ENCODE measurements at regions not wholly inside any gene's neighbourhood (a gene's known extent, or its start where the extent isn't known, plus 50 kb on each side); places are given as distances from the start of the nearest gene placed in this dataset.

- TF ChIP-seq, protein P1, sequence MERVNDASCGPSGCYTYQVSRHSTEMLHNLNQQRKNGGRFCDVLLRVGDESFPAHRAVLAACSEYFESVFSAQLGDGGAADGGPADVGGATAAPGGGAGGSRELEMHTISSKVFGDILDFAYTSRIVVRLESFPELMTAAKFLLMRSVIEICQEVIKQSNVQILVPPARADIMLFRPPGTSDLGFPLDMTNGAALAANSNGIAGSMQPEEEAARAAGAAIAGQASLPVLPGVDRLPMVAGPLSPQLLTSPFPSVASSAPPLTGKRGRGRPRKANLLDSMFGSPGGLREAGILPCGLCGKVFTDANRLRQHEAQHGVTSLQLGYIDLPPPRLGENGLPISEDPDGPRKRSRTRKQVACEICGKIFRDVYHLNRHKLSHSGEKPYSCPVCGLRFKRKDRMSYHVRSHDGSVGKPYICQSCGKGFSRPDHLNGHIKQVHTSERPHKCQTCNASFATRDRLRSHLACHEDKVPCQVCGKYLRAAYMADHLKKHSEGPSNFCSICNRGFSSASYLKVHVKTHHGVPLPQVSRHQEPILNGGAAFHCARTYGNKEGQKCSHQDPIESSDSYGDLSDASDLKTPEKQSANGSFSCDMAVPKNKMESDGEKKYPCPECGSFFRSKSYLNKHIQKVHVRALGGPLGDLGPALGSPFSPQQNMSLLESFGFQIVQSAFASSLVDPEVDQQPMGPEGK (CRISPR knock-in tag; IDR thresholded peaks at IDR 0.05; ENCODE audit: borderline replicate concordance) = no peak
- no peak for TF ChIP-seq PPARA (CRISPR knock-in tag; IDR thresholded peaks at IDR 0.05; ENCODE audit: borderline replicate concordance)
- no peak for TF ChIP-seq ZNF70 (CRISPR knock-in tag; IDR thresholded peaks at IDR 0.05)
These were observed 57.7 kb upstream of the HIVEP2 start (continued) for GRCh38 chr6:143002686-143003085.

GRCh38 chr6:143003676-143004075, 57.0 kb upstream of the AIG1 start:
- no peak for TF ChIP-seq OSR1 (CRISPR knock-in tag; IDR thresholded peaks at IDR 0.05)
- TF ChIP-seq ZNF8 (CRISPR knock-in tag; IDR thresholded peaks at IDR 0.05) = no peak
- no peak for TF ChIP-seq ZFP3 (CRISPR knock-in tag; IDR thresholded peaks at IDR 0.05)
- TF ChIP-seq ZNF70 (CRISPR knock-in tag; IDR thresholded peaks at IDR 0.05) = no peak
- no peak for TF ChIP-seq ARNTL (CRISPR knock-in tag; IDR thresholded peaks at IDR 0.05; ENCODE audit: borderline replicate concordance, low read depth)
- no peak for TF ChIP-seq POU6F1 (CRISPR knock-in tag; IDR thresholded peaks at IDR 0.05; ENCODE audit: borderline replicate concordance, low read depth)
- no peak for TF ChIP-seq TOX (CRISPR knock-in tag; IDR thresholded peaks at IDR 0.05; ENCODE audit: borderline replicate concordance)
- no peak for TF ChIP-seq ZFP30 (CRISPR knock-in tag; IDR thresholded peaks at IDR 0.05)
- TF ChIP-seq ISL1 (CRISPR knock-in tag; IDR thresholded peaks at IDR 0.05) = no peak
- TF ChIP-seq GLIS3 (CRISPR knock-in tag; IDR thresholded peaks at IDR 0.05) = no peak
- TF ChIP-seq PPARA (CRISPR knock-in tag; IDR thresholded peaks at IDR 0.05; ENCODE audit: borderline replicate concordance) = no peak
- ATAC-seq = no peak

- ATAC-seq = no peak
- TF ChIP-seq ZNF565 (CRISPR knock-in tag; conservative IDR thresholded peaks at IDR 0.05; ENCODE audit: low read depth) (no peak), ZNF70 (CRISPR knock-in tag; IDR thresholded peaks at IDR 0.05) (no peak), ZNF8 (CRISPR knock-in tag; IDR thresholded peaks at IDR 0.05) (no peak), CSDC2 (CRISPR knock-in tag; IDR thresholded peaks at IDR 0.05) (no peak), CSRNP3 (CRISPR knock-in tag; IDR thresholded peaks at IDR 0.05) (no peak), POU6F1 (CRISPR knock-in tag; IDR thresholded peaks at IDR 0.05; ENCODE audit: borderline replicate concordance, low read depth) (no peak), ARNTL (CRISPR knock-in tag; IDR thresholded peaks at IDR 0.05; ENCODE audit: borderline replicate concordance, low read depth) (no peak), ISL1 (CRISPR knock-in tag; IDR thresholded peaks at IDR 0.05) (no peak), TSHZ2 (CRISPR knock-in tag; IDR thresholded peaks at IDR 0.05) (no peak), OSR1 (CRISPR knock-in tag; IDR thresholded peaks at IDR 0.05) (no peak), ZFP30 (CRISPR knock-in tag; IDR thresholded peaks at IDR 0.05) (no peak), BACH2 (CRISPR knock-in tag; IDR thresholded peaks at IDR 0.05; ENCODE audit: borderline replicate concordance) (no peak), ESRRG (CRISPR knock-in tag; IDR thresholded peaks at IDR 0.05) (no peak), RARB (CRISPR knock-in tag; IDR thresholded peaks at IDR 0.05) (no peak)
These were observed 54.9 kb upstream of the AIG1 start for GRCh38 chr6:143005816-143006215.

DNA sequence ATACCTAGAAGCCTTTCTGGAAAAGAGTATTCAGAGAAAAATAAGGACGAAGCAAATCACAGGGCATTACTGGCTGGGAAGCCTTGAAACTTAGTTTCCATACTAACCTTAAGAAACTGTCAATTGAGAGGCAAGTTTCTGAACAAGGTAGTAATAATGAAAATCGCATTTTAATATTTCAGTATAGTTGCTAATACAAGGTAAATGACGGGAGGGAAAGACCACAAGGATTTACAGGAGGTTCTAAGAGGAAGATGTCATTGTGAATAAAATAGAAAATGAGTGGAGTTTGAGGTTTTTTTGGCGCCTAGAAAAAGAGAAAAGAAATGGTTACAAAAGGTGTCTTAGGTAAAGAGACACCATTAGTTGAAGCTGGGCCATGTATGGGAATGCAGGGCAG, 53.9 kb upstream of the AIG1 start:
- ATAC-seq = no peak
- no peak for TF ChIP-seq ARNTL (CRISPR knock-in tag; IDR thresholded peaks at IDR 0.05; ENCODE audit: borderline replicate concordance, low read depth)
- no peak for TF ChIP-seq PPARA (CRISPR knock-in tag; IDR thresholded peaks at IDR 0.05; ENCODE audit: borderline replicate concordance)
- TF ChIP-seq CSRNP3 (CRISPR knock-in tag; IDR thresholded peaks at IDR 0.05) = no peak
- TF ChIP-seq ZNF70 (CRISPR knock-in tag; IDR thresholded peaks at IDR 0.05) = no peak
- no peak for TF ChIP-seq SNAI2 (CRISPR knock-in tag; IDR thresholded peaks at IDR 0.05)
- no peak for TF ChIP-seq ZFP3 (CRISPR knock-in tag; IDR thresholded peaks at IDR 0.05)
- no peak for TF ChIP-seq ZC3H10 (CRISPR knock-in tag; IDR thresholded peaks at IDR 0.05)
- no peak for TF ChIP-seq ZNF8 (CRISPR knock-in tag; IDR thresholded peaks at IDR 0.05)
- TF ChIP-seq POU6F1 (CRISPR knock-in tag; IDR thresholded peaks at IDR 0.05; ENCODE audit: borderline replicate concordance, low read depth) = no peak
- TF ChIP-seq ESRRG (CRISPR knock-in tag; IDR thresholded peaks at IDR 0.05) = no peak
- no peak for TF ChIP-seq RARB (CRISPR knock-in tag; IDR thresholded peaks at IDR 0.05)
- TF ChIP-seq CSDC2 (CRISPR knock-in tag; IDR thresholded peaks at IDR 0.05) = no peak
- TF ChIP-seq OSR1 (CRISPR knock-in tag; IDR thresholded peaks at IDR 0.05) = no peak
- no peak for TF ChIP-seq TOX (CRISPR knock-in tag; IDR thresholded peaks at IDR 0.05; ENCODE audit: borderline replicate concordance)
- TF ChIP-seq ISL1 (CRISPR knock-in tag; IDR thresholded peaks at IDR 0.05) = no peak

Data from SK-N-SH treated with all-trans-retinoic acid at 6 μM for 48 hours (cell line).